ENCODE measurements at regions not wholly inside any gene's neighbourhood (a gene's known extent, or its start where the extent isn't known, plus 50 kb on each side); places are given as distances from the start of the nearest gene placed in this dataset.

GRCh38 chr4:59127006-59127405 is 2016.8 kb upstream of the IGFBP7 start:
- Histone ChIP-seq H3K4me3 (ENCODE audit: insufficient read depth, low read depth, low read length) (no peak overlapping the region), H3K27me3 (ENCODE audit: control insufficient read depth, insufficient read depth, low read length) (no peaks in the 10 kb centered on the region), H3K36me3 (replicated peaks; ENCODE audit: control insufficient read depth, insufficient read depth, low read length) (no peaks in the 10 kb centered on the region)
- DNase-seq = no peak

GRCh38 chr4:59127743-59128142 is 2017.6 kb upstream of the IGFBP7 start:
- Histone ChIP-seq H3K4me3 (ENCODE audit: insufficient read depth, low read depth, low read length) (no peak overlapping the region), H3K27me3 (ENCODE audit: control insufficient read depth, insufficient read depth, low read length) (no peaks in the 10 kb centered on the region), H3K36me3 (replicated peaks; ENCODE audit: control insufficient read depth, insufficient read depth, low read length) (no peaks in the 10 kb centered on the region)
- no peak for DNase-seq

GRCh38 chr4:59135248-59135985 is 2025.2 kb upstream of the IGFBP7 start:
- no peaks in the 10 kb centered on the region for H3K27me3 ChIP-seq (ENCODE audit: control insufficient read depth, insufficient read depth, low read length)

GRCh38 chr4:59161249-59161648 is 2038.9 kb upstream of the ADGRL3 start:
- H3K27me3 ChIP-seq (ENCODE audit: control insufficient read depth, insufficient read depth, low read length) = no peaks in the 10 kb centered on the region
- no peak for DNase-seq
- H3K36me3 ChIP-seq (replicated peaks; ENCODE audit: control insufficient read depth, insufficient read depth, low read length) = no peaks in the 10 kb centered on the region
- H3K4me3 ChIP-seq (ENCODE audit: insufficient read depth, low read depth, low read length) = no peak overlapping the region

More at GRCh38 chr4:59135248-59135985, 2025.2 kb upstream of the IGFBP7 start:
- H3K36me3 ChIP-seq (replicated peaks; ENCODE audit: control insufficient read depth, insufficient read depth, low read length) = no peaks in the 10 kb centered on the region
- no peak overlapping the region for H3K4me3 ChIP-seq (ENCODE audit: insufficient read depth, low read depth, low read length)
- no peak for DNase-seq

GRCh38 chr4:59175617-59176016 is 2024.5 kb upstream of the ADGRL3 start:
- DNase-seq = no peak
- Histone ChIP-seq H3K27me3 (ENCODE audit: control insufficient read depth, insufficient read depth, low read length) (no peaks in the 10 kb centered on the region), H3K4me3 (ENCODE audit: insufficient read depth, low read depth, low read length) (no peak overlapping the region), H3K36me3 (replicated peaks; ENCODE audit: control insufficient read depth, insufficient read depth, low read length) (no peaks in the 10 kb centered on the region)

GRCh38 chr4:59179372-59179771 is 2020.8 kb upstream of the ADGRL3 start:
- H3K27me3 ChIP-seq (ENCODE audit: control insufficient read depth, insufficient read depth, low read length) = no peaks in the 10 kb centered on the region
- H3K36me3 ChIP-seq (replicated peaks; ENCODE audit: control insufficient read depth, insufficient read depth, low read length) = no peaks in the 10 kb centered on the region
- no peak overlapping the region for H3K4me3 ChIP-seq (ENCODE audit: insufficient read depth, low read depth, low read length)
- no peak for DNase-seq

GRCh38 chr4:59180161-59180560 is 2020.0 kb upstream of the ADGRL3 start:
- no peak for DNase-seq
- no peaks in the 10 kb centered on the region for H3K27me3 ChIP-seq (ENCODE audit: control insufficient read depth, insufficient read depth, low read length)

GRCh38 chr4:59180969-59181368 is 2019.2 kb upstream of the ADGRL3 start:
- Histone ChIP-seq H3K27me3 (ENCODE audit: control insufficient read depth, insufficient read depth, low read length) (no peaks in the 10 kb centered on the region), H3K36me3 (replicated peaks; ENCODE audit: control insufficient read depth, insufficient read depth, low read length) (no peaks in the 10 kb centered on the region), H3K4me3 (ENCODE audit: insufficient read depth, low read depth, low read length) (no peak overlapping the region)
- DNase-seq = no peak

More at GRCh38 chr4:59180161-59180560, 2020.0 kb upstream of the ADGRL3 start:
- no peak overlapping the region for H3K4me3 ChIP-seq (ENCODE audit: insufficient read depth, low read depth, low read length)
- no peaks in the 10 kb centered on the region for H3K36me3 ChIP-seq (replicated peaks; ENCODE audit: control insufficient read depth, insufficient read depth, low read length)

- no peak for DNase-seq
- Histone ChIP-seq H3K27me3 (ENCODE audit: control insufficient read depth, insufficient read depth, low read length) (no peaks in the 10 kb centered on the region), H3K36me3 (replicated peaks; ENCODE audit: control insufficient read depth, insufficient read depth, low read length) (no peaks in the 10 kb centered on the region), H3K4me3 (ENCODE audit: insufficient read depth, low read depth, low read length) (no peak overlapping the region)
Measured at GRCh38 chr4:59195839-59196238, 2004.3 kb upstream of the ADGRL3 start.

GRCh38 chr4:59200992-59201391 is 1999.1 kb upstream of the ADGRL3 start:
- Histone ChIP-seq H3K27me3 (ENCODE audit: control insufficient read depth, insufficient read depth, low read length) (no peaks in the 10 kb centered on the region), H3K4me3 (ENCODE audit: insufficient read depth, low read depth, low read length) (no peak overlapping the region), H3K36me3 (replicated peaks; ENCODE audit: control insufficient read depth, insufficient read depth, low read length) (no peaks in the 10 kb centered on the region)
- DNase-seq = no peak

GRCh38 chr4:59217910-59218631 is 1982.1 kb upstream of the ADGRL3 start:
- no peaks in the 10 kb centered on the region for H3K27me3 ChIP-seq (ENCODE audit: control insufficient read depth, insufficient read depth, low read length)
- H3K4me3 ChIP-seq (ENCODE audit: insufficient read depth, low read depth, low read length) = no peak overlapping the region
- no peaks in the 10 kb centered on the region for H3K36me3 ChIP-seq (replicated peaks; ENCODE audit: control insufficient read depth, insufficient read depth, low read length)
- DNase-seq = no peak

- no peak overlapping the region for H3K4me3 ChIP-seq (ENCODE audit: insufficient read depth, low read depth, low read length)
- no peaks in the 10 kb centered on the region for H3K27me3 ChIP-seq (ENCODE audit: control insufficient read depth, insufficient read depth, low read length)
- no peak for DNase-seq
- H3K36me3 ChIP-seq (replicated peaks; ENCODE audit: control insufficient read depth, insufficient read depth, low read length) = no peaks in the 10 kb centered on the region
Measured at GRCh38 chr4:59222221-59222620, 1977.9 kb upstream of the ADGRL3 start.

- no peaks in the 10 kb centered on the region for H3K27me3 ChIP-seq (ENCODE audit: control insufficient read depth, insufficient read depth, low read length)
- H3K4me3 ChIP-seq (ENCODE audit: insufficient read depth, low read depth, low read length) = no peak overlapping the region
- H3K36me3 ChIP-seq (replicated peaks; ENCODE audit: control insufficient read depth, insufficient read depth, low read length) = no peaks in the 10 kb centered on the region
- DNase-seq = no peak
Measured at GRCh38 chr4:59223292-59223941, 1976.7 kb upstream of the ADGRL3 start.

GRCh38 chr4:59238212-59238611 is 1961.9 kb upstream of the ADGRL3 start:
- DNase-seq = no peak
- Histone ChIP-seq H3K36me3 (replicated peaks; ENCODE audit: control insufficient read depth, insufficient read depth, low read length) (no peaks in the 10 kb centered on the region), H3K4me3 (ENCODE audit: insufficient read depth, low read depth, low read length) (no peak overlapping the region), H3K27me3 (ENCODE audit: control insufficient read depth, insufficient read depth, low read length) (no peaks in the 10 kb centered on the region)

- no peak for DNase-seq
- no peak overlapping the region for H3K4me3 ChIP-seq (ENCODE audit: insufficient read depth, low read depth, low read length)
- H3K36me3 ChIP-seq (replicated peaks; ENCODE audit: control insufficient read depth, insufficient read depth, low read length) = no peaks in the 10 kb centered on the region
- no peaks in the 10 kb centered on the region for H3K27me3 ChIP-seq (ENCODE audit: control insufficient read depth, insufficient read depth, low read length)
Measured at GRCh38 chr4:59240011-59240410, 1960.1 kb upstream of the ADGRL3 start.

Measured in H7 (cell line).